ENCODE measurements at regions not wholly inside any gene's neighbourhood (a gene's known extent, or its start where the extent isn't known, plus 50 kb on each side); places are given as distances from the start of the nearest gene placed in this dataset.

GRCh38 chr5:10009802-10010201 is 239.9 kb downstream of the ATPSCKMT start:
- no peak for DNase-seq

- DNase-seq, result no peak
Observed at GRCh38 chr5:9987101-9987500, 262.6 kb downstream of the ATPSCKMT start.

GRCh38 chr5:9977070-9977469 is 272.6 kb downstream of the ATPSCKMT start:
- DNase-seq, result no peak

GRCh38 chr5:9976621-9977020 is 273.1 kb downstream of the ATPSCKMT start:
- no peak for DNase-seq

GRCh38 chr5:9972059-9972458 is 277.6 kb downstream of the ATPSCKMT start:
- no peak for DNase-seq

GRCh38 chr5:9971301-9971700 is 278.4 kb downstream of the ATPSCKMT start:
- no peak for DNase-seq

- no peak for DNase-seq
Observed at GRCh38 chr5:9958914-9959313, 290.8 kb downstream of the ATPSCKMT start.

- no peak for DNase-seq
Observed at GRCh38 chr5:9957214-9957613, 292.5 kb downstream of the ATPSCKMT start.

- no peak for DNase-seq
Observed at GRCh38 chr5:9956725-9957124, 293.0 kb downstream of the ATPSCKMT start.

- no peak for DNase-seq
Observed at GRCh38 chr5:9955586-9955985, 294.1 kb downstream of the ATPSCKMT start.

- no peak for DNase-seq
Observed at GRCh38 chr5:9954869-9955268, 294.8 kb downstream of the ATPSCKMT start.

- no peak for DNase-seq
Observed at GRCh38 chr5:9953691-9954090, 296.0 kb downstream of the ATPSCKMT start.

- DNase-seq, result no peak
Observed at GRCh38 chr5:9951865-9952516, 297.7 kb downstream of the ATPSCKMT start.

- no peak for DNase-seq
Observed at GRCh38 chr5:9947944-9948343, 301.7 kb downstream of the ATPSCKMT start.

- DNase-seq, result no peak
Observed at GRCh38 chr5:9947225-9947714, 302.4 kb downstream of the ATPSCKMT start.

- DNase-seq, result no peak
Observed at GRCh38 chr5:9932770-9933169, 302.6 kb upstream of the TAS2R1 start.

GRCh38 chr5:9930156-9930555 is 300.0 kb upstream of the TAS2R1 start:
- no peak for DNase-seq

- DNase-seq, result no peak
Observed at GRCh38 chr5:9928326-9928725, 298.2 kb upstream of the TAS2R1 start.

GRCh38 chr5:9927521-9927997 is 297.4 kb upstream of the TAS2R1 start:
- DNase-seq, result no peak

- no peak for DNase-seq
Observed at GRCh38 chr5:9927106-9927505, 297.0 kb upstream of the TAS2R1 start.

GRCh38 chr5:9924614-9925013 is 294.5 kb upstream of the TAS2R1 start:
- DNase-seq, result no peak

- no peak for DNase-seq
Observed at GRCh38 chr5:9922719-9923118, 292.6 kb upstream of the TAS2R1 start.

- no peak for DNase-seq
Observed at GRCh38 chr5:9920697-9921096, 290.5 kb upstream of the TAS2R1 start.

GRCh38 chr5:9919306-9920030 is 289.3 kb upstream of the TAS2R1 start:
- DNase-seq, result no peak
